ENCODE measurements at regions not wholly inside any gene's neighbourhood (a gene's known extent, or its start where the extent isn't known, plus 50 kb on each side); places are given as distances from the start of the nearest gene placed in this dataset.

DNA sequence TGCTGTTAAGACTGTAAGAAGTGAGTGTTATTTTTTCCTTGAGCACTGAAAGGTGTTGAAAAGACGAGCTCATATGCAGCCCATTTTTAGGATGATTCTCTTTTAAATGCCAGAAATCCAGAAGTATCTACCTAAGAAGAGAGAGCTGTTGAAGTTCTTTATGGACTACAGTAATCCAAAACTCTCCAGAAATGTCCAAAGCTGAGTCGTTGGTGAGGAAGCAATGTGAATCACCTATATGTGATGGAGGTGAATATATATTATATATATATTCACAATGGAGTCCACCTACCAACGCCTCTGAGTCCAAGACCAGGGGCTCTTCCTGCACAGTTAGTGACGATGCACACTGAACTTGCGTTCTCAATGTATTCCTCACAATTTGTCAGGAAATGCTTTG, 252.7 kb upstream of the PITRM1 start:
- TF ChIP-seq POLR2AphosphoS5 (IDR thresholded peaks at IDR 0.05; ENCODE audit: low read depth, low read length): no peak
- no peak for TF ChIP-seq REST (IDR thresholded peaks at IDR 0.05; ENCODE audit: insufficient read depth in 1 of 2, low read depth in 2 of 2, low read length in 2 of 2)
